ENCODE measurements at regions not wholly inside any gene's neighbourhood (a gene's known extent, or its start where the extent isn't known, plus 50 kb on each side); places are given as distances from the start of the nearest gene placed in this dataset.

- no peak for FAIRE-seq
- no peak overlapping the region for H3K4me3 ChIP-seq (ENCODE audit: control insufficient read depth in 2 of 3, extremely low read depth in 1 of 3, insufficient read depth in 2 of 3, low read depth in 1 of 3, low read length in 3 of 3)
- no peaks in the 10 kb centered on the region for H3K27me3 ChIP-seq (ENCODE audit: control insufficient read depth, extremely low read depth, insufficient read depth, low read length)
- H3K4me2 ChIP-seq (ENCODE audit: control insufficient read depth, extremely low read depth, insufficient read depth, low read depth, low read length) = no peak overlapping the region
- no peaks in the 10 kb centered on the region for H3K79me2 ChIP-seq (ENCODE audit: control insufficient read depth, insufficient read depth, low read length)
- dilution Hi-C loops (cut with MboI; ENCODE audit: extremely low pct_ligation_motif_present, low sequenced_read_pairs) = no loop called here
- H3K4me1 ChIP-seq (ENCODE audit: control insufficient read depth, extremely low read depth, insufficient read depth, low read length) = peaks cover 56% of the 10 kb centered on the region
- peak overlapping the region; percentile 63 for H2AFZ ChIP-seq (ENCODE audit: control insufficient read depth, low read length)
- DNase-seq (ENCODE audit: low read depth, low spot score) = no peak
- H3K9me3 ChIP-seq (ENCODE audit: control insufficient read depth, low read depth, low read length) = no peaks in the 10 kb centered on the region
- no peaks in the 10 kb centered on the region for H3K9me1 ChIP-seq (ENCODE audit: control insufficient read depth, extremely low read depth, insufficient read depth, low read length)
- H4K20me1 ChIP-seq (ENCODE audit: control insufficient read depth, extremely low read depth, insufficient read depth, low read length) = no peaks in the 10 kb centered on the region
- H3K9ac ChIP-seq (ENCODE audit: control insufficient read depth, extremely low read depth, insufficient read depth, low read length) = no peak overlapping the region
- TF ChIP-seq CTCF (optimal IDR thresholded peaks at IDR 0.05 in 1 of 3, IDR thresholded peaks at IDR 0.05 in 1 of 3, conservative IDR thresholded peaks at IDR 0.05 in 1 of 3; ENCODE audit: extremely low read depth in 1 of 3, insufficient read depth in 2 of 3, low read length in 3 of 3) = no peak
- TF ChIP-seq EZH2 (IDR thresholded peaks at IDR 0.05; ENCODE audit: low read length) = no peak
- H3K36me3 ChIP-seq (ENCODE audit: control insufficient read depth in 2 of 2, extremely low read depth in 1 of 2, insufficient read depth in 2 of 2, low read length in 2 of 2) = no peaks in the 10 kb centered on the region
- peak overlapping the region; percentile 41 for H3K27ac ChIP-seq (ENCODE audit: control insufficient read depth, insufficient read depth, low read length)
These were observed 158.0 kb upstream of the RBMS1 start for GRCh38 chr2:160651416-160652200.

GRCh38 chr2:160652236-160652635, 158.6 kb upstream of the RBMS1 start:
- FAIRE-seq = peak; percentile 91
- no peak overlapping the region for H3K4me2 ChIP-seq (ENCODE audit: control insufficient read depth, extremely low read depth, insufficient read depth, low read depth, low read length)
- dilution Hi-C loops (cut with MboI; ENCODE audit: extremely low pct_ligation_motif_present, low sequenced_read_pairs) = no loop called here

More at GRCh38 chr2:160652236-160652635, 158.6 kb upstream of the RBMS1 start:
- TF ChIP-seq CTCF (optimal IDR thresholded peaks at IDR 0.05 in 1 of 3, IDR thresholded peaks at IDR 0.05 in 1 of 3, conservative IDR thresholded peaks at IDR 0.05 in 1 of 3; ENCODE audit: extremely low read depth in 1 of 3, insufficient read depth in 2 of 3, low read length in 3 of 3) (no peak), EZH2 (IDR thresholded peaks at IDR 0.05; ENCODE audit: low read length) (no peak)
- H3K79me2 ChIP-seq (ENCODE audit: control insufficient read depth, insufficient read depth, low read length) = no peaks in the 10 kb centered on the region
- no peaks in the 10 kb centered on the region for H3K9me3 ChIP-seq (ENCODE audit: control insufficient read depth, low read depth, low read length)
- no peak overlapping the region for H3K9ac ChIP-seq (ENCODE audit: control insufficient read depth, extremely low read depth, insufficient read depth, low read length)
- peaks cover 50% of the 10 kb centered on the region for H3K4me1 ChIP-seq (ENCODE audit: control insufficient read depth, extremely low read depth, insufficient read depth, low read length)
- H3K27ac ChIP-seq (ENCODE audit: control insufficient read depth, insufficient read depth, low read length) = peak overlapping the region; percentile 41
- no peak for DNase-seq (ENCODE audit: low read depth, low spot score)
- H4K20me1 ChIP-seq (ENCODE audit: control insufficient read depth, extremely low read depth, insufficient read depth, low read length) = no peaks in the 10 kb centered on the region
- H3K4me3 ChIP-seq (ENCODE audit: control insufficient read depth in 2 of 3, extremely low read depth in 1 of 3, insufficient read depth in 2 of 3, low read depth in 1 of 3, low read length in 3 of 3) = no peak overlapping the region
- no peaks in the 10 kb centered on the region for H3K27me3 ChIP-seq (ENCODE audit: control insufficient read depth, extremely low read depth, insufficient read depth, low read length)
- H3K36me3 ChIP-seq (ENCODE audit: control insufficient read depth in 2 of 2, extremely low read depth in 1 of 2, insufficient read depth in 2 of 2, low read length in 2 of 2) = no peaks in the 10 kb centered on the region
- H3K9me1 ChIP-seq (ENCODE audit: control insufficient read depth, extremely low read depth, insufficient read depth, low read length) = no peaks in the 10 kb centered on the region
- H2AFZ ChIP-seq (ENCODE audit: control insufficient read depth, low read length) = peak overlapping the region; percentile 63

Data from keratinocyte (primary cell).